GM21360 (cell line): ENCODE measurements at regions not wholly inside any gene's neighbourhood (a gene's known extent, or its start where the extent isn't known, plus 50 kb on each side); places are given as distances from the start of the nearest gene placed in this dataset.

Source experiments
- ATAC-seq: cut with Tn5 transposase; IDR thresholded peaks from one replicate; pipeline ENCODE4 v1.9.1; 2021; ENCODE audit warnings: mild to moderate bottlenecking, moderate library complexity; ENCODE audit not compliant: unreplicated experiment

DNA sequence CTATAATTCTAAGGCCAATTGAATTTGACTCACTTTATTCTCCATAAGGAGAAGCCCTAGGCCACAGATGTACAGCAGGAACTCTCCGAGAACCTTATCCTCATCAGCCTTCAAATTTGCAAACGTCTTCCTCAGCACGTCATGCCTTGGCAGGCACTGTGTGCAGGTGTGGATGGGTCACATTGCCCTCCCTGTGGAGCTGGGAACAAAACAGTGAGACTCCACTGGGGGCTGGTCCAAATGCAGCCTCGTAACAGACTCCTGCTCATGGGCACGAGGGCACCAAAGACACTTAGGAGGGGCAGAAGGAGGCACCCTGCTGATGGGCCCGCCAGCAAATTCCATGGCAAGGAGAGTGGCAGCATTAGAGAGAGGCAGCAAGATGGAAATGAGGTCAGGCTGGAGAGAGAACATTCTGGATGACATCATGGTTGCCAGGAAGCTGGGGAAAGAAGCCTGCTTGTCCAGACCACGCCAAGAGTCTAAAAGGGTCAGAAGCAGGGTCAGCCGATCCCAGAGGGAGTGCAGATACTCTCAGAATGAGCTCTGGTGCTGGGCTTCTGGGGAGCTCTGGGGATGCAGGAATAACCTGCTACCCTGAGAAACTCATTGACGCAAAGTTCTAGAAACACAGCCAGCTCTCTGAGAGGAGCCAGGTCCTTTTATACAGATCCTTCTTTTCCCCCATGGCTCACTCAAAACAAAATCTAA lies 242.2 kb downstream of the B3GLCT start:
- no peak for ATAC-seq

DNA sequence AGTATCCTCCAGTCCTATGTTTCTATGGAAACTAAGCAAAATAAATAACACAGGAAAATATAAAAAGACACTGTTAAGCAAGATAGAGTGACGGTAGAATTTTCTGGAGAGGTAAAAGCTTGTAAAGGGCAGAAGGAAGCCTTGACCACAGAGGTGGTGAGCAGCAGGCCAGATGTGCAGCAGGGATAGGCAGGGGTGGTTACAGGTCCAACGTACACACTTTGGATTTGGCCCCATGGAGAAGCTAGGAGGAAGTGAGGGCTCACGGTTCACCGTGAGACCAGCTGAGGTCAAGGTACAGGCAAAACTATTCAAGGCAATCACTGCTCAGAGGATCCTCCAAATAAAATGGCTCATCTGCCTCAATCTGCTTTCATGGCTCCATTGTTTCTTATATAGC lies 242.8 kb downstream of the B3GLCT start:
- no peak for ATAC-seq

DNA sequence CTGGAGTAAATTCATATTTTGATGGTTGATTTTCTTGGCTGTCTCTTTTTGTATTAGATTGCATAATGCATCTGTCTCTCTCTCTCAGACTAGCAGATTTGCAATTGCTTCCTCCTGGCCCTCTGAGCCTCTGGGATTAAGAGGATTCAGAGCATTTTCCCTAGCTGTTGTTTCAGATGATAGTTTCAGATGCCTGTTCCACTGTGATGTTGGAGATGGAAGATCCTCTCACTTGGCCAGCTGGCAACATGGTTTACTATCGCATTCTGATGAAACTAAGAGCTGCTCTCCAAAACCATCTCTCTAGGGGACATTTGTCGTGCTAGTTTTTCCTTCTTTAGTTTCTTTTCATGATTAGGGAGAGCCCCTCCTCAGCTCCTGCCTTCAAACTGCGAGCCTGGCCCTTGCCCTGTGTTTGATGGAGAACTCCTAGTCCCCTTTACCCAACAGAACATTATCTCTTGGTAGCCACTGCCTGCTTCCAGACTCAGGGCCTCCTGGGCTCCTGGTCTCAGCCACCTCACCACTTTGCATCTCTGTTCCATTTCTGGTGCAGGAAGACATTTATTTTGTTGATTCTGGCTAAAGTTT lies 244.6 kb downstream of the B3GLCT start:
- no peak for ATAC-seq

- no peak for ATAC-seq
Measured at GRCh38 chr13:31452525-31452924, 252.8 kb downstream of the B3GLCT start.

DNA sequence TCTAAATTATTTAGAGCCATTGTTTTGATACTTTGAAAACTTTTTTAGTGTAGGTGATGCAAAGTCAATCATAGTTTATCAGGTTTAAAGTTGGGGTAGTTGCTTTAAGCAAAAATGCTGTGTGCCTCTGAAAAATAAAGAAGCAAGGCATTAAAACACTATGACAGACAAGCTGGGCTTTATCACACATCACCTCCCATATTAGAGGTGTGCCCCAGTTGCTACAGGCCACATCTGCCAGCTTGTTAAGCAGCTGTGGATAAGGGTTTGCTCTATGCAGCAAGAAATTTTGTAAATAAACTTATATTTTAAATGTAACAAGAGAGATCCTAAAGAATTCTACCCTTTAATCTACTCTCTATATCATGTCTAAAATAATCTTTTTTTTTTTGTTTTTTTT lies 255.8 kb downstream of the B3GLCT start:
- ATAC-seq = no peak

DNA sequence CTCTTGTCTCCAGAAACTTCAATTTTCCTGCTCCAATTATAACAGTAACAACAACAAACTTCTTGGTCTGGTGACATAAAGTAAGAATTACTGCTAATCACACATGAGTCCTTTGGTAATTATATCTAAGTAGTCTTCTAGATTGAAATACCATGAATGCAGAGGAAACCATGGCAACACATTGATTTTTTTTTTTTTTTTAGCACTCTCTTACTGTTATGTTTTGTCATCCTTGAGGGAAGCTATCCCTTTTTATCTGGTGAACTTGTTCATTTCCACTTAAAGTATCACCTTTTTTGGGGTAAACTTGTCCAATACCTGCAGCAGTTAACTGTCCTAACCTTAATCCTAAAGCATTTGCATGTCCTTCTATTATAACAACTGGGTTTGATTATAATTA lies 256.3 kb downstream of the B3GLCT start:
- no peak for ATAC-seq

- ATAC-seq = no peak
Measured at GRCh38 chr13:31460061-31460460, 260.3 kb downstream of the B3GLCT start.

DNA sequence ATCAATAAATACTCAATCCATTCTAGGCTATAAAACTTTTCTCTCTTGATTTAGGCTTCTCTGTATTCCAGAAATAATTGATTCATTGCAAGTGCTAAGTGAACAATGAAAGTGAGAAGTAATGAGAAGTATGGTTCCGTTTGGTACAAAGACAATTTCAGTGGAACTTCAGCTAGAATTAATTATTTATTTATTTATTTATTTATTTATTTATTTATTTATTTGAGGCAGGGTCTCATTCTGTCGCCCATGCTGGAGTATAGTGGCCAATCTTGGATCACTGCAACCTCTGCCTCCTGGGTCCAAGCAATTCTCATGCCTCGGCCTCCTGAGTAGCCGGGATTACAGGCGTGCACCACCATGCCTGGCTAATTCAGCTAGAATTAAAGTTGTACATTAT lies 262.1 kb downstream of the B3GLCT start:
- ATAC-seq = no peak

- no peak for ATAC-seq
Measured at GRCh38 chr13:31462766-31463165, 263.0 kb downstream of the B3GLCT start.

DNA sequence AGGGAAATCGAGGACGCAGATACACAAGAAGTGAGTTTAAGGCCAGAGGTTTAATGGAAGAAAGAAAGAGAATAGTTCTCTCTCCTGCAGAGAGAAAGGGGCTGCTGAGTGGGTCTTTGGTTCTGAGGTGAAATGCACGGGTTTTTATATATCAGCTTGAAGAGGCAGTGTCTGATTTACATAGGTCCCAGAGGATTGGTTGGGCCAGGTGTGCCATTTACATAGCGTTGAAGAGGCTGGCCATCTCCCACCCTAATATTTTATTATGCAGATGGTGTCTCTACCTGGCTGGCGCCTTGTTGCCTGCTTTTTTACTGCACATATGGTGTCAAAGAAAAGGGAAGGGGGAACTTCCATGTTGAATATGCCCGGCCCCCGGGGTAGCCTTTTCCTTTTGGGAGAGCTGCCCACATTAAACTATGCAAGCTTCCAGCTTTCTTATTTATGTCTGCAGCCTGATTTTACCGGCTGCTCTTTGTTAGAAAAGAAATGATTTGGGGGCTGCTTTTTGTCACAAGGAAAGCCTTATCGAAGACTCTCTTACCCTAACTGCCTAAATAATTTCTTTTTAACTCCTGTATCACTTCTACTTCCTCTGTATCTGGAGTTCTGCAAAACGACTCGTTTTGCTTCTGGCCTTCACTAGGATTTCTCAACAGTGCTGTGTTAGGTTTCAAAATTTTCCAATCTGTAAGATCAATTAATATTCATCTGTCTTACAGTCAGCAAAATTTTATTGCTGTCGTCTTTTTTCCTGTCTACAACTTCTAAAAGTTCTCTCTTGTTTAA lies 268.5 kb downstream of the B3GLCT start:
- no peak for ATAC-seq

DNA sequence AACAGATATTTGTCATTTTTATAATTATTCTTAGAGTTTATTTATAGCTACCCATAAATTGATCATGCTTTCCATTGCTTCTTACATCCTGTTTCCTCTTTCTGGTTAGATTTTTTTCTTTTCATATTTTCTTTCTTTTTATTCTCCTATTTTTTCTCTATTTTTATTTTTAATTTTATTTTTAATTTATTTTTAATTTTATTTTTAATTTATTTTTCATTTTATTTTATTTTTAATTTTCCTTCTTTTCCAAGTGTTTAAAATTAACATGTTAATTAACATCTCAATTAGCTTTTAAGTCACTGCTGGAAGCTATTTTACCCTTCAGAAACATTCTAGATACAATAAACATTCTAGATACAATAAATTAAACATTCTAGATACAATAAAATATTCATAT lies 269.6 kb downstream of the B3GLCT start:
- ATAC-seq = no peak

- no peak for ATAC-seq
Measured at GRCh38 chr13:31476266-31476665, 263.1 kb upstream of the RXFP2 start.

- no peak for ATAC-seq
Measured at GRCh38 chr13:31476753-31477152, 262.6 kb upstream of the RXFP2 start.

- no peak for ATAC-seq
Measured at GRCh38 chr13:31477961-31478360, 261.4 kb upstream of the RXFP2 start.

GRCh38 chr13:31485183-31485582 lies 254.1 kb upstream of the RXFP2 start:
- no peak for ATAC-seq

GRCh38 chr13:31485651-31486051 lies 253.7 kb upstream of the RXFP2 start:
- no peak for ATAC-seq

GRCh38 chr13:31495336-31495735 lies 244.0 kb upstream of the RXFP2 start:
- ATAC-seq = no peak

GRCh38 chr13:31499274-31499673 lies 240.1 kb upstream of the RXFP2 start:
- ATAC-seq = no peak

GRCh38 chr13:31503626-31504025 lies 235.7 kb upstream of the RXFP2 start:
- ATAC-seq = no peak

DNA sequence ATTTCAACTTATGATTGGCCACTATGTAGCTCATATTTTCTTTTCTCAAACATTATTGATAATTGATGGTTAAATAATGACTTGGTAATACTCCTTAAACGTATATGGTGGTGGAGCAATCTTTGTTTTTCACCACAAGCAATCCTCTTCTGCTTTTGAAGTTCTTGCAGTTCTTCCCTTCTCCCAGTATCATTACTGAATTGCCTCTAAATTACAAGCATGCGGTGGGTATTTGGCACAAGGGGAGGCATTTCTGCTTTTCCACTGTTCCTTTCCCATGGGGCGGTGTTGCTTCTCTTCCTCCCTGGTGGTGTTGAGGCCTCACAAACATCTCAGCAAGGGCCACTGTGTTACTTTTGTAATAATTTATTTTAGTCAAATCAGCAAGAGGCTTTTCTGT lies 234.4 kb upstream of the RXFP2 start:
- no peak for ATAC-seq

- no peak for ATAC-seq
Measured at GRCh38 chr13:31512331-31512730, 227.0 kb upstream of the RXFP2 start.

DNA sequence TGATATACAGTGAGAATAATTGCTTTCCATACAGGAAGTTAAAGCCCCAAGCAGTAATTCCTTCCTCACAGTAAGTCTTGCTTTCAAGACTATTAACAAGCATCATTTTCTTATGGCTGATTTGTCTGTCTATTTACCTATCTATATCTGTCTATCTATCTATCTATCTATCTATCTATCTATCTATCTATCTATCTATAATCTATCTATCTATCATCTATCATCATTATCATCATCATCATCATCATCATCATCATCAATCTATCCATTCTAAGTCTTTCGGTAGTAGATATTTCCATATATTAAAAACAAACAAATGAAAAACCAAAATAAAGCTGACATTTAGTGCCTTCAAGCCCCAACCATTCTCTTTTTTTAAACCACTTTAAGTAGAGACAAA lies 224.4 kb upstream of the RXFP2 start:
- no peak for ATAC-seq
